ENCODE measurements at regions not wholly inside any gene's neighbourhood (a gene's known extent, or its start where the extent isn't known, plus 50 kb on each side); places are given as distances from the start of the nearest gene placed in this dataset.

DNA sequence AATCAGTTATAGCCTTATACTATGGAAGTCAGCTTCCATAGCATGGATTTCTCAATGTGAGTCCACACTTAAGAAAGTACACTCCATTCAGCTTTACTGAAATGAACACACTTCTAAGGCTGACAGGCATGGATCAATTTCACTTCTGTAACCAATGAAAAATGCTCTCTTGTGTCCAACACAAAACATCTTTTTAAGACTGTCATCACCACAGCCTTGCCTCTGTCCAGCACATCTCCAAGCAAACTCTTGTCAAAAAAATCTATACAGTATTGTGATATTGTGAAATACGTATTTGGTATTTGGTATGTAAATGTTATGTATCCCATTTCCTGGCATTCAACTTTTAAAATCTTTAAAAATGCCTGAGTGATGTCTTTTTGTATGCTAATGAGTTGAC, 208.7 kb downstream of the RAP2B start:
- TF ChIP-seq, protein P1, sequence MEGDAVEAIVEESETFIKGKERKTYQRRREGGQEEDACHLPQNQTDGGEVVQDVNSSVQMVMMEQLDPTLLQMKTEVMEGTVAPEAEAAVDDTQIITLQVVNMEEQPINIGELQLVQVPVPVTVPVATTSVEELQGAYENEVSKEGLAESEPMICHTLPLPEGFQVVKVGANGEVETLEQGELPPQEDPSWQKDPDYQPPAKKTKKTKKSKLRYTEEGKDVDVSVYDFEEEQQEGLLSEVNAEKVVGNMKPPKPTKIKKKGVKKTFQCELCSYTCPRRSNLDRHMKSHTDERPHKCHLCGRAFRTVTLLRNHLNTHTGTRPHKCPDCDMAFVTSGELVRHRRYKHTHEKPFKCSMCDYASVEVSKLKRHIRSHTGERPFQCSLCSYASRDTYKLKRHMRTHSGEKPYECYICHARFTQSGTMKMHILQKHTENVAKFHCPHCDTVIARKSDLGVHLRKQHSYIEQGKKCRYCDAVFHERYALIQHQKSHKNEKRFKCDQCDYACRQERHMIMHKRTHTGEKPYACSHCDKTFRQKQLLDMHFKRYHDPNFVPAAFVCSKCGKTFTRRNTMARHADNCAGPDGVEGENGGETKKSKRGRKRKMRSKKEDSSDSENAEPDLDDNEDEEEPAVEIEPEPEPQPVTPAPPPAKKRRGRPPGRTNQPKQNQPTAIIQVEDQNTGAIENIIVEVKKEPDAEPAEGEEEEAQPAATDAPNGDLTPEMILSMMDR (IDR thresholded peaks at IDR 0.05): no peak
- no peak for TF ChIP-seq EZH2 (IDR thresholded peaks at IDR 0.05; ENCODE audit: borderline replicate concordance, insufficient read depth, low read depth, low read length, poor library complexity, severe bottlenecking)
